ENCODE measurements at regions not wholly inside any gene's neighbourhood (a gene's known extent, or its start where the extent isn't known, plus 50 kb on each side); places are given as distances from the start of the nearest gene placed in this dataset.

- no peak for DNase-seq (ENCODE audit: low read depth)
These were observed 503.1 kb downstream of the AACS start for GRCh38 chr12:125568306-125568705.

- DNase-seq (ENCODE audit: low read depth): no peak
These were observed 508.0 kb downstream of the AACS start for GRCh38 chr12:125573271-125573670.

DNA sequence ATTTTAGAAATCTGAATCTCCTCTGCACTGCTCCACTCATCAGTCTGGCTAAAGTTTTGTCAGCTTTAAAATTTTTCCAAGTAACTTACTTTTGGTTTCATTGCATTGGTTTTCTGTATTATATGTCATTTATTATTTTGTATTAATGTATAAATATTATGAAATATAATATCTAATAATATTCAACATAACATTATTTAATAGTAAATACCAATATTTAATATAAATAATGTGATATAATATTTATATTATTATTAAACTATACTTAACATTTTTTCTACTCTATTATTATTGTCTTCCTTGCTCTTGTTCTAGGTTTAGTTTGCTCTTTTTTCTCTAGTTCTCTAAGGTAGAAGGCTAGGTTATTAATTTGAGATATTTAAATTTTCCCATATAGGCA is 512.1 kb downstream of the AACS start:
- DNase-seq (ENCODE audit: low read depth): no peak

DNA sequence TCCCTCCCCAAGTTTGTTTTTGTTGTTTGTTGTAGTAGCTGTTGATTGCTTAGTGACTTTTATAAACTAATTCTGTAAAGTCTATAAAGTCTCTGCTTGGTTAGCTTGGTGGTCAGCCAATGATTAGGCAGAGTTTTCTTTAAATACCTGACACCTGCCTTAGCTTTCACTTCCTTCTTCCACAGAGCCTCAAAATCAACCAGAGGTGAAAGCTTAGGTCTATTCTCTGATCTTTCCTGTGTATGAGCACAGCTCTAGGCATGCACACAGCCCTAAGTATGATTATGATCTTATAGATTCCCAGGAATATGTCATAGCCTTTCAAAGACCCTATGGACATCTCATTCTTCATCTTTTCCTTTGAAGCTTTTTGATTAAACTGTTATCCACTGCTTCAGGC is 514.7 kb downstream of the AACS start:
- no peak for DNase-seq (ENCODE audit: low read depth)

DNA sequence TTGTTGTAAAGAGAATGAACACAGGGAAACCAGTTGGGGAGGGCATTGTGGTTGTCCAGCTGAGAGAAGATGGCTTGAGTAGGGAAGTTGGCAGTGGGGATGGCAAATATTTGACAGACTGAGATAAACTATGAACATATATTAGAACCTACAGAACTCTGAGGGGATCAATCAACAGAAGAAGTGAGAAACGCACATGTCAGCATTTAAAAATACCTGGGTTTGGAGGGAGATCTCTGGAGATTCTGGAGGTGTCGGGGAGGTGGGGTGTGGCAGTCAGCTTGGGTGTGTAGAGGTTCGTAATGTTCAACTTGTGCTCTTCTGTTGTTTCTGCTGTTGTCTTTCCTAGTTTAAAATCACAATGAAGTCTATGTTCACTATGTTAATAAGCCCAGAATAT is 517.8 kb downstream of the AACS start:
- DNase-seq (ENCODE audit: low read depth): no peak

- no peak for DNase-seq (ENCODE audit: low read depth)
These were observed 521.2 kb downstream of the AACS start for GRCh38 chr12:125586441-125586840.

DNA sequence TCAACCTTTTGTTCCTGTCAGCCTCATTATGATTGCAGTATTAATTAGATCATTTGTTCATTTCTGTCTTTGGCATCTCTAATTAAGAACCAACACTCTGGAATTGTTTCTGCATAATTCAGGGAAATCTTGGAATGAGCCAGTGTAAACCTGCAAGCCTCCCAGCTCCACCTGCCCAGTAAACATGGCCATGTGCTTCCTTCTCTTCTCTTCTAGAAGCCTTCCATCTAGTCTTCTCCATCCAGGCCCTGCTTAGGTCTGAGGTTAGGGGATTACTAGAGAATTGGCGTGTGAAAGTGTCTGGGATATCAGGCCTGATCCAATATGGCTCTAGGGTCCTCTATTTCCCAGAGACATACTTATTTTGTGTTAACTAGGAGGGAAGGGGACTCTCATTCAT is 528.0 kb downstream of the AACS start:
- no peak for DNase-seq (ENCODE audit: low read depth)

GRCh38 chr12:125604976-125605375 is 539.7 kb downstream of the AACS start:
- DNase-seq (ENCODE audit: low read depth): no peak

- no peak for DNase-seq (ENCODE audit: low read depth)
These were observed 541.1 kb downstream of the AACS start for GRCh38 chr12:125606312-125606711.

- no peak for DNase-seq (ENCODE audit: low read depth)
These were observed 545.1 kb downstream of the AACS start for GRCh38 chr12:125610292-125610691.

DNA sequence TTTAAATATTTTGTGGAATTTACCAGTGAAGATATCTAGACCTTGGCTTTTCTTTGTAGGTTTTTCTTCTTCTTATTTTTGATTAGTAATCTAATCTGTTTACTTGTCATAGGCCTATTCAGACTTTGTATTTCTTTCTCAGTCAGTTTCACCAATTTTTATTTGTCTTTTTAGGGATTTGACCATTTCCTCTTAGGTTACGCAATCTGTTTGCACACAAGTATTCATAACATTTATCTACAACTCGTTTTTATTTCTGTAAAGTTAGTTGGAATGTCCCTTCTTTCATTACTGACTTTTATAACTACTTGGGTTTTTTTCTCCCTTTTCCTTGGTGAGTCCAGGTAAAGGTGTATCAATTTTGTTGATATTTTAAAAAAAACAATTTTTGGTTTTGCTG is 545.7 kb downstream of the AACS start:
- no peak for DNase-seq (ENCODE audit: low read depth)

GRCh38 chr12:125614058-125614457 is 548.8 kb downstream of the AACS start:
- no peak for DNase-seq (ENCODE audit: low read depth)

- DNase-seq (ENCODE audit: low read depth): no peak
These were observed 554.5 kb downstream of the AACS start for GRCh38 chr12:125619723-125620122.

DNA sequence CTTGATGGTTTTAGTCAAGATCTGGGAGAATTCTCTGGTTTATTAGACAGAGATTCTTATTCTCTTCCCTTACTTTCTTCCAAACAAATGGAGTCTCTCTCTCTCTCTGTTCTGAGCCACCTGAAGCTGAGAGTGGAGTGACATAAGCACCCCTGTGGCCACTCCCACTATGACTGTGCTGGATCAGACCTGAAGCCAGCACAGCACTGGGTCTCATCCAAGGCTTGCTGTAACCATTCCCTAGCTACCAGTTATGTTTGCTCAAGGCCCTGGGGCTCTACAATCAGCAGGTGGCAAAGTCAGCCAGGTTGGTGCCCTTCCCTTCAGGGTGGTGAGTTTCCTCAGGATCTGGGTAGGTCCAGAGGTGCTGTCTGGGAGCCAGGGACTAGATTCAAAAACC is 568.5 kb downstream of the AACS start:
- DNase-seq (ENCODE audit: low read depth): no peak

DNA sequence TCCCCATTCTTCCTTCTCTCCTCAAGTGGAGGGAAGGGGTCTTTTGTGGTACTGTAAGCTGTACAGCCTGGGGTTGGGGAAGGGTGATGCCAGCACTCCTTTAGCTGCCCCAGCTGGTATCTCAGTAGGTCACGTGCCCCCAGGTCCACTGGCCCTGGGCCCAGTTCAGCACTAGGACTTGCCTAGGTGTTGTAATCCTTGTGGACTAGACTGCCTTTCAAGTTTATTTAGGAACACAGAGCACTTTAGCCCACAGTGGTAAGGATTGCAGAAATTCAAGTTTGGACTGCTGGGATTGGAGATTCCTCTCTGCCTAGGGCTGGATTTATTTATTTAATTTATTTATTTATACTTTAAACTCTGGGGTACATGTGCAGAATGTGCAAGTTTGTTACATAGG is 569.6 kb downstream of the AACS start:
- DNase-seq (ENCODE audit: low read depth): no peak

GRCh38 chr12:125639826-125640225 is 574.6 kb downstream of the AACS start:
- DNase-seq (ENCODE audit: low read depth): no peak

- no peak for DNase-seq (ENCODE audit: low read depth)
These were observed 577.8 kb downstream of the AACS start for GRCh38 chr12:125643055-125643454.

GRCh38 chr12:125645724-125646123 is 580.5 kb downstream of the AACS start:
- no peak for DNase-seq (ENCODE audit: low read depth)

DNA sequence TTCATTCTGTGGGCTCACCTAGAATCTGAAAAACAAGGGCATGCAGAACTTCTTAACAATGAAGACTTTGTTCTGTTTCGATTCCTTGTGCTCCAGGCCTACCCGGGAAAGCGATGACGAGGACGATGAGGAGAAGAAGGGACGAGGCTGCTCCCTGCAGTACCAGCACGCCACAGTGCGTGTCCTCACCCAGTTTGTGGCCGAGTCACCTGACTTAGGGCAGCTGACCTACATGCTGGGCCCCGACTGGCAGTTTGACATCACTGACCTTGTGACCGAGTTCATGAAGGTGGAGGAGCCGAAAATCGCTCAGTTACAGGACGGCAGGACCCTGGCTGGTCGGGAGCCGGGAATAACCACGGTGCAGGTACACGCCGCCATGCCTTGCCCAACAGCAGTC is 585.4 kb downstream of the AACS start:
- DNase-seq (ENCODE audit: low read depth): no peak

- no peak for DNase-seq (ENCODE audit: low read depth)
These were observed 586.4 kb downstream of the AACS start for GRCh38 chr12:125651625-125652024.

DNA sequence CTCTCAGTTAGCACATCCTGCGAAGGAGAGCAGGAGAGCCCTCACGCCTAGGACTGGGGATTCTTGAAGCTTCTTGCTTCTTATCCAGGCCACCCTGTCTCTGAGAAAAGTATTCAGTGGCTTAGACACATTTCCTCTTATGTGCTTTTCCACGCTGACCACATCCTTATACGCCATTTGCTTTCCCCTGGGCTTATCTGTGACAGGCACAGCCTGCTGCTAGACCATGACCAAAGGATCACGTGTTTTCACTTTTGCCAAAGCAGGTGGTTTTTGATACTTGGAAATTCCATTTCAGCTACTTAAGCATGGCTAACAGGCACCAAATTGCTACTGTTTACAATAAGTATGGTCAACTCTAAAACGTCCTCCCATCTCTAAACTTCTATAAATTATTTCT is 587.4 kb downstream of the AACS start:
- DNase-seq (ENCODE audit: low read depth): no peak

GRCh38 chr12:125657681-125658080 is 592.4 kb downstream of the AACS start:
- no peak for DNase-seq (ENCODE audit: low read depth)

- DNase-seq (ENCODE audit: low read depth): no peak
These were observed 609.5 kb downstream of the AACS start for GRCh38 chr12:125674554-125675338.

- no peak for DNase-seq (ENCODE audit: low read depth)
These were observed 611.1 kb downstream of the AACS start for GRCh38 chr12:125676366-125676765.

Measured in stimulated activated CD8-positive, alpha-beta memory T cell treated with anti-CD3 and anti-CD28 coated beads, Interleukin-15, amount 100 ng/mL, for 1 hour (primary cell).